A549 (cell line): ENCODE measurements at regions not wholly inside any gene's neighbourhood (a gene's known extent, or its start where the extent isn't known, plus 50 kb on each side); places are given as distances from the start of the nearest gene placed in this dataset.

ENCODE experiments used
- ATAC-seq, 2 experiments: fragments of 200-7000 bp in 1 of 2; fragments of >200 bp in 1 of 2; cut with Nextera tagmentation in 1 of 2; cut with Tn5 transposase in 1 of 2; 3 replicates each; pipeline versions ENCODE4 v1.8.0 to v1.9.1; 2018 to 2020; ENCODE audit warnings: mild to moderate bottlenecking in 1 of 2, moderate library complexity in 1 of 2
- CTCF ChIA-PET: fragments of 300-600 bp; sonication (Branson Sonifier 250); formaldehyde crosslinking; extraction: SDS; loops from one replicate; lab custom pipeline; 2021; ENCODE audit warnings: antibody characterized with exemption, inconsistent platforms; lab: Yijun Ruan, JAX
- POLR2A ChIA-PET: fragments of 350-600 bp; formaldehyde crosslinking; extraction: SDS; loops from one replicate; lab custom pipeline; 2021; ENCODE audit warnings: antibody characterized with exemption, inconsistent platforms; lab: Yijun Ruan, JAX
- DNase-seq, 2 experiments: peaks; one replicate each; pipeline versions ENCODE4 v3.0.0 to v3.0.0-alpha.2; 2011 to 2016; ENCODE audit warnings: low read depth in 1 of 2, low spot score in 1 of 2
- FAIRE-seq: peaks from 2 replicates; lab custom pipeline; 2011; peaks lifted over from hg19 to GRCh38; lab: Jason Lieb, UNC
- H3K27ac ChIP-seq, 2 experiments: fragments of >200 bp; sonication (Bioruptor Twin); formaldehyde crosslinking; 3 replicates each; pipeline ENCODE4 v1.5.1; 2016 to 2017
- H3K4me1 ChIP-seq: fragments of >200 bp; sonication (Bioruptor Twin); formaldehyde crosslinking; 3 replicates; pipeline ENCODE4 v1.6.1; 2016
- H3K4me2 ChIP-seq: fragments of >200 bp; sonication (Bioruptor Twin); formaldehyde crosslinking; 3 replicates; pipeline ENCODE4 v1.6.1; 2016
- H3K4me3 ChIP-seq: fragments of >200 bp; sonication (Bioruptor Twin); formaldehyde crosslinking; 3 replicates; pipeline ENCODE4 v1.5.1; 2016
- H3K9me3 ChIP-seq: fragments of >200 bp; sonication (Bioruptor Twin); formaldehyde crosslinking; 3 replicates; pipeline ENCODE4 v1.6.1; 2016
- BHLHE40 ChIP-seq: IDR thresholded peaks from 2 replicates; pipeline ENCODE4 v1.6.1; 2012; ENCODE audit warnings: low read depth, low read length, inconsistent platforms
- CHD4 ChIP-seq: fragments of 200-600 bp; sonication (generic); IDR thresholded peaks from 2 replicates; pipeline ENCODE4 v1.6.1; 2016; ENCODE audit warnings: antibody characterized with exemption, mild to moderate bottlenecking, borderline replicate concordance
- EHF ChIP-seq: fragments of 250-450 bp; sonication (Bioruptor Pico); IDR thresholded peaks from 2 replicates; pipeline ENCODE4 v1.5.0; 2020; ENCODE audit warnings: mild to moderate bottlenecking
- EHMT2 ChIP-seq: fragments of 200-600 bp; sonication (generic); IDR thresholded peaks from 2 replicates; pipeline ENCODE4 v1.6.1; 2016; ENCODE audit warnings: antibody characterized with exemption, low read depth, mild to moderate bottlenecking, moderate library complexity
- ESRRA ChIP-seq: fragments of 150-350 bp; IDR thresholded peaks from 2 replicates; pipeline ENCODE4 v1.6.1; 2014; ENCODE audit warnings: mild to moderate bottlenecking, low read length, borderline replicate concordance
- FOSB ChIP-seq: fragments of 250-450 bp; sonication (Bioruptor Pico); IDR thresholded peaks from 2 replicates; pipeline ENCODE4 v1.5.0; 2020; ENCODE audit warnings: mild to moderate bottlenecking, moderate library complexity
- GATA3 ChIP-seq: IDR thresholded peaks from 2 replicates; pipeline ENCODE4 v1.6.1; 2012; ENCODE audit warnings: borderline replicate concordance
- HEYL ChIP-seq: fragments of 250-450 bp; sonication (Bioruptor Pico); IDR thresholded peaks from 2 replicates; pipeline ENCODE4 v1.8.0; 2021; ENCODE audit warnings: mild to moderate bottlenecking, moderate library complexity
- HOXB13 ChIP-seq: fragments of 250-450 bp; sonication (Bioruptor Pico); IDR thresholded peaks from 2 replicates; pipeline ENCODE4 v1.5.0; 2020; ENCODE audit warnings: low read depth, mild to moderate bottlenecking, moderate library complexity
- JUNB ChIP-seq: fragments of >200 bp; sonication (Bioruptor Twin); formaldehyde crosslinking; IDR thresholded peaks from 2 replicates; pipeline ENCODE4 v1.6.1; 2016
- MAFK ChIP-seq: fragments of 450-650 bp; IDR thresholded peaks from 2 replicates; pipeline ENCODE4 v1.6.1; 2014; ENCODE audit not compliant: partially characterized antibody
- MYC ChIP-seq: IDR thresholded peaks from 2 replicates; pipeline ENCODE4 v1.6.1; 2012; ENCODE audit warnings: mild to moderate bottlenecking, inconsistent platforms, low read length, improper control_type of control experiment, borderline replicate concordance
- NFE2L2 ChIP-seq: fragments of 150-350 bp; conservative IDR thresholded peaks from 2 replicates; pipeline ENCODE4 v1.6.1; 2014; ENCODE audit warnings: low read length
- PBX3 ChIP-seq: IDR thresholded peaks from 2 replicates; pipeline ENCODE4 v1.6.1; 2012
- POLR2A ChIP-seq: IDR thresholded peaks from 2 replicates; pipeline ENCODE4 v1.6.1; 2012; ENCODE audit warnings: mild to moderate bottlenecking, low read length
- POLR2AphosphoS2 ChIP-seq: conservative IDR thresholded peaks from 2 replicates; pipeline ENCODE4 v1.6.1; 2012; ENCODE audit warnings: low read length, improper control_type of control experiment, inconsistent platforms
- RARB ChIP-seq: fragments of 250-450 bp; sonication (Bioruptor Pico); IDR thresholded peaks from 2 replicates; pipeline ENCODE4 v1.8.0; 2021; ENCODE audit warnings: mild to moderate bottlenecking, moderate library complexity
- RCOR1 ChIP-seq: fragments of 150-350 bp; IDR thresholded peaks from 2 replicates; pipeline ENCODE4 v1.6.1; 2014; ENCODE audit warnings: antibody characterized with exemption, low read length, low read depth
- SREBF2 ChIP-seq: fragments of 450-650 bp; IDR thresholded peaks from 2 replicates; pipeline ENCODE4 v1.6.1; 2014; ENCODE audit warnings: mild to moderate bottlenecking, moderate library complexity
- TP53 ChIP-seq: fragments of 250-450 bp; sonication (Bioruptor Pico); IDR thresholded peaks from 2 replicates; pipeline ENCODE4 v1.5.0; 2021; ENCODE audit warnings: mild to moderate bottlenecking, moderate library complexity
- ZC3H11A ChIP-seq: fragments of 450-650 bp; IDR thresholded peaks from 2 replicates; pipeline ENCODE4 v1.6.1; 2014; ENCODE audit warnings: antibody characterized with exemption, mild to moderate bottlenecking
- ZSCAN20 ChIP-seq: fragments of 250-450 bp; sonication (Bioruptor Pico); IDR thresholded peaks from 2 replicates; pipeline ENCODE4 v1.8.0; 2022; ENCODE audit warnings: mild to moderate bottlenecking, moderate library complexity
- WGBS: methylation state at CpG from one replicate; pipeline ENCODE4 v1.1.6; 2017; ENCODE audit errors: missing lambda C conversion rate; 5-methylcytosine and 5-hydroxymethylcytosine counted together
- TF ChIP-seq, protein P1 (sequence below): fragments of 150-350 bp; IDR thresholded peaks from 2 replicates; pipeline ENCODE4 v1.6.1; 2014; ENCODE audit warnings: low read depth, mild to moderate bottlenecking, low read length
- TF ChIP-seq, protein P2 (sequence below): fragments of 450-650 bp; IDR thresholded peaks from 2 replicates; pipeline ENCODE4 v1.6.1; 2014; ENCODE audit warnings: antibody characterized with exemption

- Histone ChIP-seq H3K4me3 (no peak overlapping the region), H3K9me3 (no peaks in the 10 kb centered on the region), H3K27ac (no peak overlapping the region), H3K4me1 (no peaks in the 10 kb centered on the region), H3K4me2 (no peak overlapping the region)
- no peak for ATAC-seq
- ChIA-PET CTCF (no interaction called here), POLR2A (no interaction called here)
- TF ChIP-seq SREBF2 = no peak
- TF ChIP-seq EHMT2 = no peak
- TF ChIP-seq POLR2AphosphoS2 = no peak
- TF ChIP-seq ZSCAN20 (CRISPR knock-in tag) = no peak
- no peak for TF ChIP-seq JUNB
- TF ChIP-seq NFE2L2 = no peak
- no peak for TF ChIP-seq TP53 (CRISPR knock-in tag)
- no peak for TF ChIP-seq GATA3
- no peak for TF ChIP-seq PBX3
- no peak for TF ChIP-seq POLR2A
- TF ChIP-seq HEYL (CRISPR knock-in tag) = no peak
- TF ChIP-seq ZC3H11A = no peak
- no peak for DNase-seq
- no peak for FAIRE-seq
Observed at GRCh38 chr6:83770910-83771309, 62.0 kb upstream of the SNAP91 start.

- Histone ChIP-seq H3K4me1 (no peaks in the 10 kb centered on the region), H3K4me3 (no peak overlapping the region), H3K27ac (no peak overlapping the region), H3K9me3 (no peaks in the 10 kb centered on the region), H3K4me2 (no peak overlapping the region)
- ChIA-PET CTCF (interaction anchor here (0.7 kb wide), 1 partner anchor 154 kb away, joined by 3 read pairs; no protein-coding TSS in a partner anchor), POLR2A (no interaction called here)
- DNase-seq (no peak), FAIRE-seq (no peak), ATAC-seq (no peak)
- no peak for TF ChIP-seq EHF (CRISPR knock-in tag)
- TF ChIP-seq HOXB13 (CRISPR knock-in tag) = no peak
- no peak for TF ChIP-seq BHLHE40
- TF ChIP-seq RARB (CRISPR knock-in tag) = no peak
- TF ChIP-seq ZC3H11A = no peak
- TF ChIP-seq MAFK = no peak
- TF ChIP-seq PBX3 = no peak
- TF ChIP-seq, protein P1, sequence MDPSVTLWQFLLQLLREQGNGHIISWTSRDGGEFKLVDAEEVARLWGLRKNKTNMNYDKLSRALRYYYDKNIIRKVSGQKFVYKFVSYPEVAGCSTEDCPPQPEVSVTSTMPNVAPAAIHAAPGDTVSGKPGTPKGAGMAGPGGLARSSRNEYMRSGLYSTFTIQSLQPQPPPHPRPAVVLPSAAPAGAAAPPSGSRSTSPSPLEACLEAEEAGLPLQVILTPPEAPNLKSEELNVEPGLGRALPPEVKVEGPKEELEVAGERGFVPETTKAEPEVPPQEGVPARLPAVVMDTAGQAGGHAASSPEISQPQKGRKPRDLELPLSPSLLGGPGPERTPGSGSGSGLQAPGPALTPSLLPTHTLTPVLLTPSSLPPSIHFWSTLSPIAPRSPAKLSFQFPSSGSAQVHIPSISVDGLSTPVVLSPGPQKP = no peak
- no peak for TF ChIP-seq GATA3
- no peak for TF ChIP-seq SREBF2
- TF ChIP-seq, protein P2, sequence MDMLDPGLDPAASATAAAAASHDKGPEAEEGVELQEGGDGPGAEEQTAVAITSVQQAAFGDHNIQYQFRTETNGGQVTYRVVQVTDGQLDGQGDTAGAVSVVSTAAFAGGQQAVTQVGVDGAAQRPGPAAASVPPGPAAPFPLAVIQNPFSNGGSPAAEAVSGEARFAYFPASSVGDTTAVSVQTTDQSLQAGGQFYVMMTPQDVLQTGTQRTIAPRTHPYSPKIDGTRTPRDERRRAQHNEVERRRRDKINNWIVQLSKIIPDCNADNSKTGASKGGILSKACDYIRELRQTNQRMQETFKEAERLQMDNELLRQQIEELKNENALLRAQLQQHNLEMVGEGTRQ = no peak
- no peak for TF ChIP-seq ESRRA
- WGBS = 0% methylated on average over 1 of the region's 1 CpG
Observed at GRCh38 chr6:83769413-83769812, 60.5 kb upstream of the SNAP91 start.

- no peaks in the 10 kb centered on the region for H3K4me1 ChIP-seq
- ATAC-seq = no peak
Observed at GRCh38 chr6:83767033-83767432, 58.1 kb upstream of the SNAP91 start.

More at GRCh38 chr6:83767033-83767432, 58.1 kb upstream of the SNAP91 start:
- CTCF ChIA-PET = no interaction called here
- FAIRE-seq = no peak
- H3K27ac ChIP-seq = no peak overlapping the region
- TF ChIP-seq POLR2A (no peak), CHD4 (no peak), MYC (no peak), RCOR1 (no peak), HOXB13 (CRISPR knock-in tag) (no peak), FOSB (CRISPR knock-in tag) (no peak), EHF (CRISPR knock-in tag) (no peak)
- TF ChIP-seq, all 56 proteins: peak for 0
- Histone ChIP-seq H3K4me3 (no peak overlapping the region), H3K9me3 (no peaks in the 10 kb centered on the region), H3K4me2 (no peak overlapping the region)
- POLR2A ChIA-PET = no interaction called here
- 61% methylated on average over 4 of the region's 4 CpGs for WGBS
- DNase-seq = no peak
